ENCODE measurements at regions not wholly inside any gene's neighbourhood (a gene's known extent, or its start where the extent isn't known, plus 50 kb on each side); places are given as distances from the start of the nearest gene placed in this dataset.

GRCh38 chr11:56883371-56883987 lies 105.2 kb upstream of the OR5AK2 start:
- H3K27ac ChIP-seq (ENCODE audit: low read depth, low read length) = no peak overlapping the region
- H3K36me3 ChIP-seq (ENCODE audit: control insufficient read depth, low read length) = no peaks in the 10 kb centered on the region
- no peaks in the 10 kb centered on the region for H3K79me2 ChIP-seq (ENCODE audit: control insufficient read depth, low read length)
- H3F3A ChIP-seq (ENCODE audit: control insufficient read depth, insufficient read depth) = no peaks in the 10 kb centered on the region
- TF ChIP-seq EZH2phosphoT487 (IDR thresholded peaks at IDR 0.05; ENCODE audit: borderline replicate concordance, low read length) (no peak), CTCF (IDR thresholded peaks at IDR 0.05; ENCODE audit: low read depth, low read length, poor library complexity, severe bottlenecking) (no peak)
- H3K27me3 ChIP-seq (ENCODE audit: control insufficient read depth, low read length) = no peaks in the 10 kb centered on the region
- H3K9me3 ChIP-seq (ENCODE audit: control insufficient read depth, insufficient read depth, low read length) = no peaks in the 10 kb centered on the region
- H3K4me2 ChIP-seq (ENCODE audit: low read length) = no peak overlapping the region
- H3K4me3 ChIP-seq (ENCODE audit: low read length) = no peak overlapping the region
- no peaks in the 10 kb centered on the region for H3K4me1 ChIP-seq (ENCODE audit: control insufficient read depth, low read length)
- H4K20me1 ChIP-seq (ENCODE audit: control insufficient read depth, insufficient read depth, low read depth, low read length) = no peaks in the 10 kb centered on the region
- no peaks in the 10 kb centered on the region for H3K9me2 ChIP-seq (replicated peaks; ENCODE audit: control insufficient read depth, low read length)

GRCh38 chr11:56876621-56877275 lies 112.0 kb upstream of the OR5AK2 start:
- Histone ChIP-seq H3F3A (ENCODE audit: control insufficient read depth, insufficient read depth) (no peaks in the 10 kb centered on the region), H3K27me3 (ENCODE audit: control insufficient read depth, low read length) (no peaks in the 10 kb centered on the region), H3K4me1 (ENCODE audit: control insufficient read depth, low read length) (no peaks in the 10 kb centered on the region), H3K79me2 (ENCODE audit: control insufficient read depth, low read length) (no peaks in the 10 kb centered on the region), H3K36me3 (ENCODE audit: control insufficient read depth, low read length) (no peaks in the 10 kb centered on the region), H3K4me3 (ENCODE audit: low read length) (no peak overlapping the region), H3K9me2 (replicated peaks; ENCODE audit: control insufficient read depth, low read length) (no peaks in the 10 kb centered on the region), H3K4me2 (ENCODE audit: low read length) (no peak overlapping the region), H4K20me1 (ENCODE audit: control insufficient read depth, insufficient read depth, low read depth, low read length) (no peaks in the 10 kb centered on the region), H3K27ac (ENCODE audit: low read depth, low read length) (no peak overlapping the region), H3K9me3 (ENCODE audit: control insufficient read depth, insufficient read depth, low read length) (no peaks in the 10 kb centered on the region)
- no peak for TF ChIP-seq CTCF (IDR thresholded peaks at IDR 0.05; ENCODE audit: low read depth, low read length, poor library complexity, severe bottlenecking)
- no peak for TF ChIP-seq EZH2phosphoT487 (IDR thresholded peaks at IDR 0.05; ENCODE audit: borderline replicate concordance, low read length)

DNA sequence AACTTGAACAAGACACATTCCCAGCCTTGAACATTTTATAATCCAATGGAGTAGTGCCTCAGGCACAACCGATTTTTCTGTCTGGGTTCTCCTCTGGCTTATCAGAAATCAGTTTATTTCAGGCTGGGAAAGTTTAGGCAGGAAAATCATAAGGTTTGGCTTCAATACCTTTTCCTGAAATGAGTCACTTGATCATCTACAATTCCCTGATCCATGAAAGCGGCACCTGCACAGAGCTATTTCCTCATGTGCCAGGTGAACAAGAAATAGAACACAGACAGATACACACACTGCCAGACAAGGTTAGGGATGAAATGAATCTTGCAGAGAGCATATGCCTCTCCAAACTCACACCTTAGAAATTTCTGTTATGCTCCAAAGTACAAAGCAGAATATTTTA lies 106.7 kb upstream of the OR9G4 start:
- Histone ChIP-seq H4K20me1 (ENCODE audit: control insufficient read depth, insufficient read depth, low read depth, low read length) (no peaks in the 10 kb centered on the region), H3K4me1 (ENCODE audit: control insufficient read depth, low read length) (no peaks in the 10 kb centered on the region), H3K4me2 (ENCODE audit: low read length) (no peak overlapping the region), H3K27me3 (ENCODE audit: control insufficient read depth, low read length) (no peaks in the 10 kb centered on the region), H3F3A (ENCODE audit: control insufficient read depth, insufficient read depth) (no peaks in the 10 kb centered on the region), H3K9me3 (ENCODE audit: control insufficient read depth, insufficient read depth, low read length) (no peaks in the 10 kb centered on the region), H3K9me2 (replicated peaks; ENCODE audit: control insufficient read depth, low read length) (no peaks in the 10 kb centered on the region), H3K79me2 (ENCODE audit: control insufficient read depth, low read length) (no peaks in the 10 kb centered on the region), H3K27ac (ENCODE audit: low read depth, low read length) (no peak overlapping the region), H3K36me3 (ENCODE audit: control insufficient read depth, low read length) (no peaks in the 10 kb centered on the region), H3K4me3 (ENCODE audit: low read length) (no peak overlapping the region)
- TF ChIP-seq EZH2phosphoT487 (IDR thresholded peaks at IDR 0.05; ENCODE audit: borderline replicate concordance, low read length) = no peak
- no peak for TF ChIP-seq CTCF (IDR thresholded peaks at IDR 0.05; ENCODE audit: low read depth, low read length, poor library complexity, severe bottlenecking)
